H54 (cell line): ENCODE measurements at regions not wholly inside any gene's neighbourhood (a gene's known extent, or its start where the extent isn't known, plus 50 kb on each side); places are given as distances from the start of the nearest gene placed in this dataset.

Source experiments
- DNase-seq: peaks from one replicate; pipeline ENCODE4 v3.0.0; 2011; ENCODE audit warnings: low spot score, mixed read lengths; ENCODE audit not compliant: insufficient read length
- FAIRE-seq: peaks from 3 replicates; lab custom pipeline; 2011; peaks lifted over from hg19 to GRCh38; lab: Jason Lieb, UNC
- POLR2A ChIP-seq: IDR thresholded peaks from 2 replicates; pipeline ENCODE4 v1.6.1; 2011; ENCODE audit warnings: low read depth, mild to moderate bottlenecking, low read length

DNA sequence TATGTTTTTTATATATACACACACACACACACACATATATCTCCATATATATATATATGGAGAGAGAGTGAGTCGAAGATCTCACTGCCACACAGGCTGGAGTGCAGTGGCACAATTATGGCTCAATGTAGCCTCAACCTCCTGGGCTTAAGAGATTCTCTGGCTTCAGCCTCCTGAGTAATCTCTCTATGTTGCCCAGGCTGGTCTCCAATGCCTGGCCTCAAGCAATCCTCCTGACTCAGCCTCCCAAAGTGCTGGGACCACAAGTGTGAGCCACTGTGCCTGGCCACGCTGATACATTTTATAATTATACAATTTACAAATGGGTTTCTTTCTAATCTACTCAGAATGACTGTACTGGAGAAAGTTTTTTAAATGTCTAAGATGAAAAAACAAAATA is 664.2 kb downstream of the PTPRC start:
- no peak for TF ChIP-seq POLR2A
- no peak for FAIRE-seq
- DNase-seq: no peak

DNA sequence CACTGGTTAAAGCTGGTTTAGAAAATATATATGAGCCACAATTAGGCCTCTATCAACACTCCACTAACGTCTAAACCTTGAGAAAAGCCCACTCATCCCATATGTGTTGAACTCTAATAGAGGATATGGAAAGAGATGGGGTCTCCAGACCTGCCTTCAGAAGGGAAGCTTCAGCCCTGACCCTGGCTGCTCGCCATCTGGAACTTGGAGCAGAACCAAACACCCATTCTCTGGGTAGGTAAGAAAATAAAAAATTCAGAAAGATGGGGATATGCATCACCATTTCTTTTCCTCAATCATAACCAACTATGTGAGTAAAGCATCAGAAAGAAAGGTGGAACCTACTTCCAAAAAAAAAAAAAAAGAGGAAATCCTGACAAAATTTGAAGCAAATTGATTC is 666.2 kb downstream of the PTPRC start:
- no peak for TF ChIP-seq POLR2A
- DNase-seq (no peak), FAIRE-seq (no peak)

DNA sequence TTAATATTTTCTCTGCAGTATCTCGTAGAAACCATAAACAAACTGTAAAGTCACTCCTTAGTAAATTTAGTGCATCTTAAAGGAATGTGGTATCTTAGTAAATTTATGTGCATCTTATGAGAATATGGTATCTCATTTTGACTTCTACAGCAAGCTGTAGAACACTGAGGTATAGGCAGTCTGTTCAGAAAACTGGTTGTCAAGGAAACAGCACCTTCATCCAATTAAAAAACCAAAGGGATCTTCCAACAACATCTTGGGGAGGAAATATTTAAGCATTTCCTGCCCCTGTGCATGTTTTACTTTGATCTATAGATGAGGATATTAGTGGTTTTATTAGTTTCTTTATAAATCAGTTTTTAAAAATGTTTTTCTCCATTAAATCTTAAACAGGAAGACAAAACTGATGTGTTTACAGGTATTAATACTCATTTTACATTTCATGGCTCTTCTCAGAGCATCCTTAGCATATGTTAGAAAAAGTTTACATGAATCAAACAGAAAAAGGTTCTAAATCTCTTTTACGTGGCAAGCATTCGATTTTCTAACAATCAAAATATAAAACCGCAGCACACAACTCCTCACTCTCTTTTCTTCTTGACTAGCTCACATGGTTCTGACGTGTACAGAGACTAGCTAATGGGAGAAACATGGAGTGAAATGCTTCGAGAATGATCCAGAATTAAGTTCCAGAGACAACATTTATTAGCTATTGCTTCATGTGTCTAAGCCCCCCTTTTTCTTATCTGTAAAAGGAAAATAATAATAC is 668.8 kb downstream of the PTPRC start:
- DNase-seq (no peak), FAIRE-seq (no peak)
- TF ChIP-seq POLR2A: no peak

DNA sequence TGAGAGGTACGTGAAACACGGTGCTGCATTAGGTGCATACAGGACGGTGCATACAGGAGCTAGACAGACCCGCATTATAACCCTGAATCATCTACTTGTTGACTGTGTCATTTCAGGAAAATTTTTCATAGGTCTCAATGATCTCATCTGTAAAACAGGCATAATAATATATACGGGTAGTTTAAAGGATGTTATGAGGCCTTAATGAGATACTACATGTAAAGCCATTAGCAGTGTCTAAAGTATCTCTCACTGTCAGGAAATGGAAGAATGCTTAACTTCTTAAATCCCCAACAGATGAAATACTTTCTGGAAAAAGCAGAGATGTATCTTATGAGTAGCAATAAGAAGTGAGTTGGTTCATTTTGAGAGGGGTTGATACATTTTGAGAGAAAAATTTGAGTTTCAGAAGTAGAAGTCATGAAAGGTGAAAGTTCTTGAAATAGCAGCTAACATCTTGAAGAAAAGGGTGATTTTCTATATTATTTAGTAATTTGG is 669.6 kb downstream of the PTPRC start:
- TF ChIP-seq POLR2A: no peak
- DNase-seq (no peak), FAIRE-seq (no peak)

DNA sequence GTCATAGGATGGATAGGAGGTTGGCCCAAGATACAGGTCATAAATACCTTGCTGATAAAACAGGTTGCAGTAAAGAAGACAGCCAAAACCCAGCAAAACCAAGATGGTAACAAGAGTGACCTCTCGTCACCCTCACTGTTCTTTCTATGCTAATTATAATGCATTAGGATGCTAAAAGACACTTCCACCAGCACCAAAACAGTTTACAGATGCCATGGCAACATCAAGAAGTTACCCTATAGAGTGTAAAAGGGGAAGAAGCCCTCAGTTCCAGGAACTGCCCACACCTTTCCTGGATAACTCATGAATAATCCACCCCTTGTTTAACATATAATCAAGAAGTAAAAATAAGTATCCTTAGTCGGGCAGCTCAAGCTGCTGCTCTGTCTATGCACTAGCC is 671.9 kb downstream of the PTPRC start:
- no peak for DNase-seq
- TF ChIP-seq POLR2A: no peak
- no peak for FAIRE-seq

DNA sequence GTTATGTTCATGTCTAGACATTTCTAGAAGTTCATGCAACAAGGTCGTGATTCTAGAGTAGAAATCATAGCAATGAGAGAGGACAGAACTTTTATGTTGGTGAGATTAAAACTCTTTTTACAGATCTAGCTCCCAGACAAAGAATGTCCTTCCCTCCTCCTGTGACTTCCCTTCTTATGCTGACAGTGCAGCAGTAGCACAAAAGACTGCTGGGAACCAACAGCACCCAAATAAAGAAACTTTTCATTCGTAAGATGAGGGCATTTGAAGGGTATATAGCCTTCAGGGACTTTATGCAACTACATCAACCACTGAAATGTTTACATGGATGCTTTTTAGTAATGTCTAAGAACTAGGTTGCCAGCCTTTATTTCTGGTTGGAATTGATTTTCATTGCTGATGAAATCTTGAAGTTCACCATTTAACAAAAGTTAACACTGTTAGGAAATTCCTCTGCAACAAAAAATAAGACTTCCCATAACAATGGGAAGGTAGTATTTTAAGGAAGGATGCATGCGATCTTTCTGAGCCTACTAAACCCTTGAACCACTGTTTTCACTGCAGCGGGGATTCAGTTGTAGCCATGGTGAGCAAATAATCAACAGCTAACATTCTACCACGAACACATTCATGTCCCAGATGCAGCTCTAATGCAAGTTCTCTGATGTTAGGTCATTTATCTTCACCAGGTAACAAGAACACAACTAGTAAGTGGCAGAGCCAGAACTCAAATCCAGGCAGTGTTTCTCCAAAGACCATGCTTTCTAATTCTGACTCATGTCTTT is 672.8 kb downstream of the PTPRC start:
- no peak for DNase-seq
- no peak for TF ChIP-seq POLR2A
- FAIRE-seq: no peak

DNA sequence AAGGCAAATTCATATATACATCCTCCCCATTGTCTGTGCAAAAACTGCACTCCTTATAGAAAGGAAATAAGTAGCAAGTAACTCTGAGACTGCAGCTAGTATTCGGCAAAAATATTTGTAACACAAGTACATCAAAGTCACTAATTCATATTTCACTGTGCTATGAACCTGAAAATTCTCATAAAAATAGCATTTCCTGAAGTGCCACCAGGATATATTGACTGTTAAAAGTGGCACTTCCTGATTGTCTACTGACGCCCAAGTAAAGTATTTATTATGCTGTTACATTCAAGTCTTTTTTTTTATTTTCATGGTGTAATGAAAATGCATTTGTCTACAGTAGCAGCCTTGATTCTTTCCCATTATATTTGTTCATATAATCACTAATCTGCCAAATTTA is 673.8 kb downstream of the PTPRC start:
- FAIRE-seq: no peak
- TF ChIP-seq POLR2A: no peak
- DNase-seq: no peak

DNA sequence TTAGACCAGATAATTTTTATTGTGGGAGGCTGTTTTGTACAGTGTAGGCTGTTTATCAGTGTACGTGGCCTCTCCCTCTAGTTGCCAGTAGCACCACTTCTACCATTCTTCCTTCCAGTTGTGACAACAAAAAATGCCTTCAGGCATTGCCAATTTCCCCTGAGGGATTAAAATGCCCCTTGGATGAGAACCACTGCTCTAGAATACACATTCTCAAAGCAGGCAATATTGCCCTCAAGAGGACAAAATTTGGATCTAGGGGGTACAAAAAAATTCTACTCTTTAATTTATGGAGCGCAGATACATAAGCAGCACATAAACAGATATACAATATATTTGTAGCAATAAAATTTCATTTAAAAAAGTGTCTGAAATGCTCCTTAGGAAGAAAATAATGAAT is 674.6 kb downstream of the PTPRC start:
- FAIRE-seq (no peak), DNase-seq (no peak)
- TF ChIP-seq POLR2A: no peak

DNA sequence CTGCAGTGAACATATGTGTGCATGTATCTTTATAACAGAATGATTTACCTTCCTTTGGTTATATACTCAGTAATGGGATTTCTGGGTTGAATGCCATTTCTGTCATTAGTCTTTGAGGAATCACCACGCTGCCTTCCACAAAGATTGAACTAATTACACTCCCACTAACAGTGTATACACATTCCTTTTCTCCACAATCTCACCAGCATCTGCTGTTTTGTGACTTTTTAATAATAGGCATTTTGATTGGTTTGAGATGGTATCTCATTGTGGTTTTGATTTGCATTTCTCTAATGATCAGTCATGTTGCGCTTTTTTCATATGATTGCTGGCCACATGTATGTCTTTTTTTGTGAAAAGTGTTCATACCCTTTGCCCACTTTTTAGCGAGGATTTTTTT is 680.5 kb downstream of the PTPRC start:
- DNase-seq: no peak
- TF ChIP-seq POLR2A: no peak
- no peak for FAIRE-seq

DNA sequence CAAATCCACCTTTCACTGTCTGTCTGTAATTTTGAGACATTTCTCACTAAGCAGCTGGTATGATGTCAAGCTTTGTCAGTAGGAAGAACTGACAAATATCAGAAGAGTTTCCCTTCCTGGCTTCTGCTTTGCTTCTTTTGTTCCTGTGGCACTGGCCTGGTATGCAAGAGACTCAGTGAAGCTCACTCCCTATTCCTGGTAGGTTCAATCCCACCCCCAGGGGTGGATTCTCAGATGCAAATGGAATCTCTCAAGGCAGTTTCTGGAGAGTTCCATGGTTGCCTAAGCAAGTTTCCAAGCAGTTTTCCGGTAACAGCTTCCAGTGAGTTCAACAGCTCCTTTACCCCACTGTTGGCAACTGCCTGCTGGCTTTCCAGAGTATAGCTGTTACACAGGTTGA is 683.4 kb downstream of the PTPRC start:
- DNase-seq (no peak), FAIRE-seq (no peak)
- TF ChIP-seq POLR2A: no peak

DNA sequence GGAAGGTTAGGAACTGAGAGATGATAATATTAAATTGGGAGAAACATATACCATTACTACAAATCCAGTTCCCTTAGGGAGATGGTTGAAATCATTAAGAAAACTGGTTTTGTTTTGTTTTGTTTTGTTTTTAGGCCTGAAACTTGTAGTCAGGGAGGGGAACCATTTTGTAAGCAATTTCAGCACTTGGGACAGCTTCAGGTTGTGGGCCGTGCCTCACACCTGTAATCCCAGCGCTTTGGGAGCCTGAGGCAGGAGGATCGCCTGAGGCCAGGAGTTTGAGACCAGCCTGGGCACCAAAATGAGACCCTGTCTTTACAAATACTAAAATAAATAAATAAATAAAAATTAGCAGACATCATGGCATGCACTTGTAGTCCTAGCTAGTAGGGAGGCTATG is 694.3 kb upstream of the NR5A2 start:
- DNase-seq (no peak), FAIRE-seq (no peak)
- TF ChIP-seq POLR2A: no peak

DNA sequence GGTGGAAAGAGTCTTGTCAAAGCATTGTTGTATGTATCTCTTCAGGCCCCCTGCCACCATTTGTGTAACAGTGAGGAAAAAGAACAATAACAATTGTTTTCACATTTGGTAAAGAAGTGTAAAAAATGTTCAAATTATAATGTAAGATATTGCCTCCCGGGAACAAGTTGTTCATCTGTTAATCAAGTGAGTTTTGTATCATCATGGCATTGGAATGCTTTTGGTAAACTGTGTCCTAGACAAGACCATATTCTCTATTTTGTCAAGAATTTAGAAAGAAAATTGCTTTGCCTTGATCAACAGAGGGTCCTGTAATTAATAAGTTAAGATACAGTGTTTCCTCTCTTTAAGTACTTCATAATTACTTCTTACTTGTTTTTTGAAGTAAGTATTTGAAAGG is 692.0 kb upstream of the NR5A2 start:
- FAIRE-seq: no peak
- TF ChIP-seq POLR2A: no peak
- no peak for DNase-seq

DNA sequence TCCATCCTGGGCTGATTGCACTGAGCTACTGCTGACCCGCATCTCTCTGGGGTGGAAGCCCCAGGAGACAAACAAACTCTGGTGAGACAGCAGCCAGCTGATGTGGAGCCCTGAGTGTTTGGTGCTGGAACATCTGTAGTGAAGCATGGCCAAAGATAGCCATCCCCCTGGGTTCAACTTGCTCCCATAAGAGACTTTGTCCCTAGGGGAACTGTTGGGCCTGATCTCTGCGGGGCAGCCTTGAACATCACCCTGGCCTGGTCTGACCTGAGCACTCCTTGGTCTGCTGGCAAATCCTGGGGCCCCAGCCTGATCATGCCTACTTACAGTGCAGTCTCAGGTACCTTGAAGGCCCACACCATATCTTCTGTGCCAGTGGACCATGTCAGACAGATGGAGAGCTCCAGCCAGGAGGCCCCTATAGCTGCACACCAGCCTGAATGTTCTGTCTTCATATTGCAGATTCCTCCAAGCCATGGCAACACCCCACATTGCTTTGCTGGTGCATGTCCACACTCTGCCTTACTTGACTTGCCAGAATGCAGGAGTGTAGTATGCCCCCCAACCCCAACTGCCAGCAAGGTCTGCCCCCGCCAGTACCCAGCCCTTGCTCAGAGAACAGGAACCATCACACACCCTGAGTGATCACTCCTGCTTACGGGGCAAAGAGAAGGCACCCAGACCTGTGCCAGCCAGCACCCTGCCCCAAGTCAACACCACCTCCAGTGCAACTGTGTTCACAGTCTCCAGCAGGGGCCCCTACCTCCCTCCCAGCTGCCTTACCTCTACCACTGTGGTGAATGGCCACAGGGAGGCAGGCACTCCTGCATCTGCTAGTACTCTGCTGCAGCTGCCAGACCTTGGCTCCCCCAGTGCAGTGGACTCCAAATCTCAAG is 690.5 kb upstream of the NR5A2 start:
- TF ChIP-seq POLR2A: no peak
- no peak for FAIRE-seq
- no peak for DNase-seq

DNA sequence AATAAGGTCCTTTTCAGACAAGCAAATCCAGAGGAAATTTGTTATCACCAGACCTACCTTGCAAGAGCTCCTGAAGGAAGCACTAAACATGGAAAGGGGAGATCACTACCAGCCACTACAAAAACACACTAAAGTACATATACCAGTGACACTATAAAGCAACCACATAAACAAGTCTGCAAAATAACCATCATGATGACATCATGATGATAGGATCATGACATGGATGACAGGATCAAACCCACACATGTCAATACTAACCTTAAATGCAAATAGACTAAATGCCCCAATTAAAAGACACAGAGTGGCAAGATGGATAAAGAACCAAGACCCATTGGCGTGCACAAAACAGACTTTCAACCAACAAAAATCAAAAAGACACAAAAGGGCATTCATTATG is 688.8 kb upstream of the NR5A2 start:
- DNase-seq: no peak
- TF ChIP-seq POLR2A: no peak
- FAIRE-seq: no peak
